Mucosa of rectum (tissue), 2 donors: ENCODE measurements at regions not wholly inside any gene's neighbourhood (a gene's known extent, or its start where the extent isn't known, plus 50 kb on each side); places are given as distances from the start of the nearest gene placed in this dataset.
"Not testable (repeated sequence)": the region's sequence is repeated elsewhere in the genome, so short reads cannot be mapped to it uniquely, and the experiment has no call there.

Experiments used
- H3K27ac ChIP-seq, 2 donors: one replicate each; pipeline ENCODE4 v1.7.0; 2013; ENCODE audit warnings: inconsistent platforms in 2 of 2, low read depth in 2 of 2, low read length in 2 of 2
- H3K27me3 ChIP-seq, 2 donors: one replicate each; pipeline ENCODE4 v1.7.0; 2013; ENCODE audit warnings: low read length in 2 of 2; ENCODE audit not compliant: control insufficient read depth in 2 of 2, insufficient read depth in 2 of 2
- H3K36me3 ChIP-seq, 2 donors: one replicate each; pipeline ENCODE4 v1.7.0; 2013; ENCODE audit warnings: low read length in 2 of 2; ENCODE audit not compliant: control insufficient read depth in 2 of 2, insufficient read depth in 2 of 2
- H3K4me1 ChIP-seq, 2 donors: one replicate each; pipeline ENCODE4 v1.7.0; 2013; ENCODE audit warnings: low read length in 2 of 2, mild to moderate bottlenecking in 1 of 2; ENCODE audit not compliant: control insufficient read depth in 2 of 2, insufficient read depth in 2 of 2
- H3K4me3 ChIP-seq, 2 donors: one replicate each; pipeline ENCODE4 v1.7.0; 2013; ENCODE audit warnings: low read length in 2 of 2
- H3K9ac ChIP-seq, 2 donors: one replicate each; pipeline ENCODE4 v1.7.0; 2013; ENCODE audit warnings: low read length in 2 of 2, low read depth in 1 of 2, mild to moderate bottlenecking in 1 of 2
- H3K9me3 ChIP-seq, 2 donors: one replicate each; pipeline ENCODE4 v1.7.0; 2013; ENCODE audit warnings: low read length in 2 of 2; ENCODE audit not compliant: control insufficient read depth in 2 of 2
- donor health status: healthy.
- donor health status: Normal muscosa, but diverticular disease.

- no peaks in the 10 kb centered on the region for H3K36me3 ChIP-seq
- H3K4me1 ChIP-seq: peaks cover 3 to 5% of the 10 kb centered on the region in 2 donors
Measured at GRCh38 chr12:13536219-13536910, 339.8 kb downstream of the EMP1 start.

GRCh38 chr12:13534645-13535398 is 338.3 kb downstream of the EMP1 start:
- no peaks in the 10 kb centered on the region for H3K27me3 ChIP-seq
- peak overlapping the region in 1 of 2 donors; percentile 4 for H3K9ac ChIP-seq
- no peaks in the 10 kb centered on the region for H3K9me3 ChIP-seq
- H3K36me3 ChIP-seq: no peaks in the 10 kb centered on the region
- peaks cover 3 to 5% of the 10 kb centered on the region in 2 donors for H3K4me1 ChIP-seq
- H3K27ac ChIP-seq: no peak overlapping the region
- H3K4me3 ChIP-seq: no peak overlapping the region

More at GRCh38 chr12:13536219-13536910, 339.8 kb downstream of the EMP1 start:
- Histone ChIP-seq H3K4me3 (no peak overlapping the region), H3K9me3 (no peaks in the 10 kb centered on the region), H3K27ac (no peak overlapping the region), H3K27me3 (no peaks in the 10 kb centered on the region), H3K9ac (no peak overlapping the region)

GRCh38 chr12:13534242-13534641 is 337.7 kb downstream of the EMP1 start:
- H3K9ac ChIP-seq: peak overlapping the region in 1 of 2 donors; percentile 4
- H3K4me1 ChIP-seq: peaks cover 3 to 5% of the 10 kb centered on the region in 2 donors
- H3K27ac ChIP-seq: no peak overlapping the region
- H3K27me3 ChIP-seq: no peaks in the 10 kb centered on the region
- no peak overlapping the region for H3K4me3 ChIP-seq
- no peaks in the 10 kb centered on the region for H3K9me3 ChIP-seq
- H3K36me3 ChIP-seq: no peaks in the 10 kb centered on the region

GRCh38 chr12:13530966-13531365 is 334.4 kb downstream of the EMP1 start:
- peaks cover 0 to 3% of the 10 kb centered on the region in 2 donors for H3K4me1 ChIP-seq
- H3K9me3 ChIP-seq: no peaks in the 10 kb centered on the region
- H3K36me3 ChIP-seq: no peaks in the 10 kb centered on the region
- no peak overlapping the region for H3K27ac ChIP-seq
- no peak overlapping the region for H3K9ac ChIP-seq
- no peaks in the 10 kb centered on the region for H3K27me3 ChIP-seq
- no peak overlapping the region for H3K4me3 ChIP-seq

- not testable (repeated sequence) for H3K27ac ChIP-seq, H3K4me1 ChIP-seq, H3K27me3 ChIP-seq, H3K9ac ChIP-seq, H3K9me3 ChIP-seq, H3K4me3 ChIP-seq, H3K36me3 ChIP-seq
Measured at GRCh38 chr12:13526185-13526921, 329.8 kb downstream of the EMP1 start.

GRCh38 chr12:13523536-13524307 is 327.2 kb downstream of the EMP1 start:
- H3K4me3 ChIP-seq: no peak overlapping the region
- no peaks in the 10 kb centered on the region for H3K9me3 ChIP-seq
- peaks cover 0 to 2% of the 10 kb centered on the region in 2 donors for H3K27me3 ChIP-seq
- peaks cover 0 to 3% of the 10 kb centered on the region in 2 donors for H3K4me1 ChIP-seq
- H3K9ac ChIP-seq: no peak overlapping the region
- no peaks in the 10 kb centered on the region for H3K36me3 ChIP-seq
- H3K27ac ChIP-seq: no peak overlapping the region

GRCh38 chr12:13518034-13518433 is 321.5 kb downstream of the EMP1 start:
- not testable (repeated sequence) for H3K27ac ChIP-seq, H3K9me3 ChIP-seq, H3K36me3 ChIP-seq, H3K4me3 ChIP-seq, H3K9ac ChIP-seq, H3K27me3 ChIP-seq, H3K4me1 ChIP-seq

- Histone ChIP-seq H3K9me3 (no peaks in the 10 kb centered on the region), H3K36me3 (no peaks in the 10 kb centered on the region), H3K4me3 (no peak overlapping the region), H3K27me3 (no peaks in the 10 kb centered on the region), H3K4me1 (no peaks in the 10 kb centered on the region), H3K27ac (no peak overlapping the region), H3K9ac (no peak overlapping the region)
Measured at GRCh38 chr12:13509740-13510139, 313.2 kb downstream of the EMP1 start.

GRCh38 chr12:13505636-13506035 is 309.1 kb downstream of the EMP1 start:
- H3K4me1 ChIP-seq: no peaks in the 10 kb centered on the region
- no peak overlapping the region for H3K27ac ChIP-seq
- no peaks in the 10 kb centered on the region for H3K36me3 ChIP-seq
- no peak overlapping the region for H3K4me3 ChIP-seq
- H3K9ac ChIP-seq: no peak overlapping the region
- no peaks in the 10 kb centered on the region for H3K27me3 ChIP-seq
- H3K9me3 ChIP-seq: no peaks in the 10 kb centered on the region
